ENCODE measurements at regions not wholly inside any gene's neighbourhood (a gene's known extent, or its start where the extent isn't known, plus 50 kb on each side); places are given as distances from the start of the nearest gene placed in this dataset.

- no peak for TF ChIP-seq EZH2 (IDR thresholded peaks at IDR 0.05; ENCODE audit: low read length, unreplicated experiment)
- TF ChIP-seq, protein P1, sequence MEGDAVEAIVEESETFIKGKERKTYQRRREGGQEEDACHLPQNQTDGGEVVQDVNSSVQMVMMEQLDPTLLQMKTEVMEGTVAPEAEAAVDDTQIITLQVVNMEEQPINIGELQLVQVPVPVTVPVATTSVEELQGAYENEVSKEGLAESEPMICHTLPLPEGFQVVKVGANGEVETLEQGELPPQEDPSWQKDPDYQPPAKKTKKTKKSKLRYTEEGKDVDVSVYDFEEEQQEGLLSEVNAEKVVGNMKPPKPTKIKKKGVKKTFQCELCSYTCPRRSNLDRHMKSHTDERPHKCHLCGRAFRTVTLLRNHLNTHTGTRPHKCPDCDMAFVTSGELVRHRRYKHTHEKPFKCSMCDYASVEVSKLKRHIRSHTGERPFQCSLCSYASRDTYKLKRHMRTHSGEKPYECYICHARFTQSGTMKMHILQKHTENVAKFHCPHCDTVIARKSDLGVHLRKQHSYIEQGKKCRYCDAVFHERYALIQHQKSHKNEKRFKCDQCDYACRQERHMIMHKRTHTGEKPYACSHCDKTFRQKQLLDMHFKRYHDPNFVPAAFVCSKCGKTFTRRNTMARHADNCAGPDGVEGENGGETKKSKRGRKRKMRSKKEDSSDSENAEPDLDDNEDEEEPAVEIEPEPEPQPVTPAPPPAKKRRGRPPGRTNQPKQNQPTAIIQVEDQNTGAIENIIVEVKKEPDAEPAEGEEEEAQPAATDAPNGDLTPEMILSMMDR (conservative IDR thresholded peaks at IDR 0.05; ENCODE audit: low read depth, low read length): no peak
- TF ChIP-seq EZH2phosphoT487 (IDR thresholded peaks at IDR 0.05; ENCODE audit: borderline replicate concordance, low read length): no peak
Observed at GRCh38 chr2:83578405-83578804, 880.7 kb downstream of the SUCLG1 start.
